ENCODE measurements at regions not wholly inside any gene's neighbourhood (a gene's known extent, or its start where the extent isn't known, plus 50 kb on each side); places are given as distances from the start of the nearest gene placed in this dataset.

- no peak for TF ChIP-seq CTCF (conservative IDR thresholded peaks at IDR 0.05)
- TF ChIP-seq EZH2 (IDR thresholded peaks at IDR 0.05; ENCODE audit: low read depth), result no peak
Measured at GRCh38 chr12:92223481-92223880, 77.8 kb upstream of the BTG1 start.
